AG09319 (cell line): ENCODE measurements at regions not wholly inside any gene's neighbourhood (a gene's known extent, or its start where the extent isn't known, plus 50 kb on each side); places are given as distances from the start of the nearest gene placed in this dataset.
A peak's percentile ranks its signal among the peaks of the same experiment; 100 is the strongest.

Source experiments
- DNase-seq: peaks from one replicate; pipeline ENCODE4 v3.0.0-alpha.2; 2010; ENCODE audit warnings: low read depth; ENCODE audit errors: extremely low read depth
- CTCF ChIP-seq: IDR thresholded peaks from 2 replicates; pipeline ENCODE4 v1.5.1; 2011; ENCODE audit warnings: low read depth, mild to moderate bottlenecking, inconsistent platforms, low read length, moderate library complexity

- TF ChIP-seq CTCF = no peak
These were observed 124.2 kb upstream of the KCNJ16 start for GRCh38 chr17:69950701-69951418.

DNA sequence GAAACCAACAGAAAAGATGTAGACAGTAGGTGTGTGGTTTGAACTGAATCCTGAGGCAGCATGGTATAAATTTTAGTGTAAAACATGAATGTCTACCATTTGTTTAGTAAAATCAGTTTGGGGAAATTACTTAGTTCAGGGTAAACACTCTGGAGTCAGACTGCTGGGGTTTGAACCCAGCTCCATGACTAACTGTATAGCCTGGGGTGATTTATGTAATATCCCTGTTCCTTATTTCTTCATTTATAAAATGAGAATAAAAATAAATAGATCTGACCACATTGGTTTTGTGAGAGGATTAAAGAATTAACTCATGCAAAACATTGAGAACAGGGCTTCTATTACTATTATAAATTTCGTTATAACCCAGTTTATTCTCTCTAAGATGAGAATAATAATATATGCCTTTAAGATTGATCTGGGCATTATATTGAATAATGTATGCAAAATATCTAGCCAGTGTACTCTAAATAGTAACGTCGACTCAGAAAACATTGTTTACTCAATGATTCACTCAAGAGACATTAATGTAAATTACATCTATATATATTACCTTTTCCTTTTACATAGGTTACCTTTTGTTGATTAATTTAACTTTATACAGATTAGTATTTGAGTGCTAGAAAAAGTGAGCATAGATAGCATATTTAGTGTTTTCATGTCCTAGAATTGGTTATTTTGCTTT is 120.6 kb upstream of the KCNJ16 start:
- peak; percentile 46 for DNase-seq

More at GRCh38 chr17:69950701-69951418, 124.2 kb upstream of the KCNJ16 start:
- DNase-seq = no peak

GRCh38 chr17:69958063-69958462 is 117.0 kb upstream of the KCNJ16 start:
- TF ChIP-seq CTCF = no peak
- no peak for DNase-seq

More for the DNA sequence above, 120.6 kb upstream of the KCNJ16 start:
- TF ChIP-seq CTCF = no peak

DNA sequence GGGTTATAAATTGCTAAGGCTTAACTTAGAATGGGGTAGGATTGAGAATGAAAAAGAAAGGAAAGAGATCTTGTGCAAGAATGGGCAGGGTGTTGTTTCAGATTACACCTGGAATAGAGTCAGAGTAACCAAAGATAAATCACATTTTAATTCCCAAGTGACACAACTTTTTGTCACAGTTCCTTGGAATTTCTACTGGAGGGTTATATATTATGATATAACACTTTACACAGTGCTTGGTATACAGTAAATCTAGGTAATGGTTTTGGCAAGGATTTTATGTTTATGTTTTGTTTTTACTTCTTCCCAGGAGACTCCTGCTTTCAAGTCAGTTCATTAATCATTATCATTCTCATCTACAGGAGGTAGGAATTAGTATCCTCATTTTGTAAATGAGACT is 115.7 kb upstream of the KCNJ16 start:
- TF ChIP-seq CTCF = no peak
- DNase-seq = no peak

GRCh38 chr17:69960755-69961154 is 114.3 kb upstream of the KCNJ16 start:
- no peak for TF ChIP-seq CTCF
- no peak for DNase-seq

DNA sequence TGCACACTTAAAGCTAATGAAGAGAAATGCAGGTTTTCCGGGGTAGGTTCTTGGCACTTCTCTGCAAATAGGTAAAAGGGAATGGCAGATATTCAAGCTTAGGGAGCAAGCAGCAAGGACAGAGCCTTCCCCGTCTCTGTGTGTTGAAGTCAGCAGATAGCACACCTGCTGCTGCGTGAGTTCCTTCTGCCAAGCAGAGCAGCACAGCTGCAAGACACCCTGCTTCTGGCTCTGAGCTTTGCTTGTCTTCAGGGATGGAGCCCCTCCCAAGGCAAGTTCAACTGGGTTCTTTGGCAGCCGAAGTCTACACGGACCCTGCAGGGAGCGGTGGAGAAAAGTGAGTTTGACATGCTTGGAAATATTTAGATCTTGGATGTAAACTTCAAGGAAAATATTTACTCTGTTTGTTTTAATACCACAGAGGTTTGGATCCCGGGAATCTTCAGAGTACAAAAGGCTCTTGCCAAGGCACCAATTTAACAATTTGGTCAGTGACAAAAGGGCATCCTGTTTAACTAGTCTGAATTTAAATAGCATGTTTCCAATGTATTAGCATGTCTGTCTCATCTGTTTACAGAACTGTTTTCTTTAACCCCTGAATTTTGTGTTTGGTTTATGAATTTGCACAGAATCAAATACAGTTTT is 113.4 kb upstream of the KCNJ16 start:
- peak; percentile 11 for DNase-seq
- TF ChIP-seq CTCF = no peak

- no peak for TF ChIP-seq CTCF
- no peak for DNase-seq
These were observed 112.5 kb upstream of the KCNJ16 start for GRCh38 chr17:69962436-69962995.
